Liver (tissue), 8 donors: ENCODE measurements at regions not wholly inside any gene's neighbourhood (a gene's known extent, or its start where the extent isn't known, plus 50 kb on each side); places are given as distances from the start of the nearest gene placed in this dataset.

ENCODE experiments used
- DNase-seq: peaks from one replicate; pipeline ENCODE4 v3.0.0-alpha.2; 2017; ENCODE audit warnings: low spot score
- H3K27ac ChIP-seq, 2 donors: one replicate each; pipeline ENCODE4 v1.7.0; 2013; ENCODE audit warnings: inconsistent platforms in 2 of 2, low read length in 2 of 2, control low read depth in 1 of 2, low read depth in 1 of 2, mild to moderate bottlenecking in 1 of 2
- H3K27me3 ChIP-seq, 4 donors: one replicate each; pipeline versions ENCODE4 v1.6.1 to v1.7.0; 2013; ENCODE audit warnings: low read length in 3 of 4, inconsistent platforms in 1 of 4, mild to moderate bottlenecking in 1 of 4, moderate library complexity in 1 of 4; ENCODE audit not compliant: control insufficient read depth in 4 of 4, insufficient read depth in 4 of 4
- H3K36me3 ChIP-seq, 4 donors: one replicate each; pipeline versions ENCODE4 v1.6.1 to v1.7.0; 2013; ENCODE audit warnings: low read length in 3 of 4, mild to moderate bottlenecking in 3 of 4, low read depth in 1 of 4, moderate library complexity in 1 of 4; ENCODE audit not compliant: control insufficient read depth in 4 of 4, insufficient read depth in 3 of 4
- H3K4me1 ChIP-seq, 4 donors: one replicate each; pipeline versions ENCODE4 v1.6.1 to v1.7.0; 2013; ENCODE audit warnings: low read length in 3 of 4, mild to moderate bottlenecking in 3 of 4, moderate library complexity in 1 of 4; ENCODE audit not compliant: control insufficient read depth in 4 of 4, insufficient read depth in 4 of 4
- H3K4me3 ChIP-seq, 3 donors: one replicate each; pipeline versions ENCODE4 v1.6.1 to v1.7.0; 2013; ENCODE audit warnings: low read length in 3 of 3, control low read depth in 1 of 3, low read depth in 1 of 3, mild to moderate bottlenecking in 1 of 3
- H3K9ac ChIP-seq, 2 donors: one replicate each; pipeline ENCODE4 v1.7.0; 2013; ENCODE audit warnings: low read length in 2 of 2, mild to moderate bottlenecking in 2 of 2, moderate library complexity in 2 of 2, control low read depth in 1 of 2, low read depth in 1 of 2
- H3K9me3 ChIP-seq, 4 donors: one replicate each; pipeline versions ENCODE4 v1.6.1 to v1.7.0; 2013; ENCODE audit warnings: low read length in 3 of 4; ENCODE audit not compliant: control insufficient read depth in 4 of 4
- CTCF ChIP-seq: fragments of 150-350 bp; IDR thresholded peaks from 2 replicates; pipeline ENCODE4 v1.5.1; 2017; ENCODE audit warnings: improper control_type of control experiment, low read depth, low read length; ENCODE audit not compliant: missing input control
- EGR1 ChIP-seq, 2 donors: IDR thresholded peaks; 2 replicates each; pipeline ENCODE4 v1.6.1; 2016 to 2018; ENCODE audit warnings: antibody characterized with exemption in 2 of 2, low read depth in 2 of 2
- FOXA1 ChIP-seq: IDR thresholded peaks from 2 replicates; pipeline ENCODE4 v1.6.1; 2016; ENCODE audit warnings: antibody characterized with exemption
- FOXA2 ChIP-seq: IDR thresholded peaks from 2 replicates; pipeline ENCODE4 v1.6.1; 2016; ENCODE audit warnings: antibody characterized with exemption
- GABPA ChIP-seq, 2 donors: IDR thresholded peaks in 1 of 2; conservative IDR thresholded peaks in 1 of 2; 2 replicates each; pipeline ENCODE4 v1.6.1; 2016; ENCODE audit warnings: antibody characterized with exemption in 2 of 2, mild to moderate bottlenecking in 1 of 2, moderate library complexity in 1 of 2
- HNF4A ChIP-seq, 2 donors: conservative IDR thresholded peaks; 2 replicates each; pipeline ENCODE4 v1.6.1; 2016; ENCODE audit warnings: antibody characterized with exemption in 2 of 2, mild to moderate bottlenecking in 2 of 2
- HNF4G ChIP-seq: IDR thresholded peaks from 2 replicates; pipeline ENCODE4 v1.6.1; 2016; ENCODE audit warnings: antibody characterized with exemption
- NR2F2 ChIP-seq: IDR thresholded peaks from 2 replicates; pipeline ENCODE4 v1.6.1; 2016; ENCODE audit warnings: antibody characterized with exemption
- SP1 ChIP-seq: IDR thresholded peaks from 2 replicates; pipeline ENCODE4 v1.6.1; 2018; ENCODE audit warnings: antibody characterized with exemption, mild to moderate bottlenecking
- TAF1 ChIP-seq: conservative IDR thresholded peaks from 2 replicates; pipeline ENCODE4 v1.6.1; 2016; ENCODE audit warnings: antibody characterized with exemption, mild to moderate bottlenecking
- YY1 ChIP-seq: IDR thresholded peaks from 2 replicates; pipeline ENCODE4 v1.6.1; 2016; ENCODE audit warnings: antibody characterized with exemption, mild to moderate bottlenecking
- ZBTB33 ChIP-seq: IDR thresholded peaks from 2 replicates; pipeline ENCODE4 v1.6.1; 2016; ENCODE audit warnings: antibody characterized with exemption
- WGBS: extraction: QIAGEN DNeasy Blood & Tissue Kit; methylation state at CpG from one replicate; pipeline ENCODE4 v1.1.7; 2013; 5-methylcytosine and 5-hydroxymethylcytosine counted together
- TF ChIP-seq, protein P1 (sequence below): IDR thresholded peaks from 2 replicates; pipeline ENCODE4 v1.6.1; 2016; ENCODE audit warnings: antibody characterized with exemption, mild to moderate bottlenecking
- TF ChIP-seq, protein P2 (sequence below): IDR thresholded peaks from 2 replicates; pipeline ENCODE4 v1.6.1; 2016; ENCODE audit warnings: antibody characterized with exemption
- donor health status: healthy.
- donor health status: healthy.
- donor health status: healthy.
- donor health status: healthy.
- donor health status: healthy.

DNA sequence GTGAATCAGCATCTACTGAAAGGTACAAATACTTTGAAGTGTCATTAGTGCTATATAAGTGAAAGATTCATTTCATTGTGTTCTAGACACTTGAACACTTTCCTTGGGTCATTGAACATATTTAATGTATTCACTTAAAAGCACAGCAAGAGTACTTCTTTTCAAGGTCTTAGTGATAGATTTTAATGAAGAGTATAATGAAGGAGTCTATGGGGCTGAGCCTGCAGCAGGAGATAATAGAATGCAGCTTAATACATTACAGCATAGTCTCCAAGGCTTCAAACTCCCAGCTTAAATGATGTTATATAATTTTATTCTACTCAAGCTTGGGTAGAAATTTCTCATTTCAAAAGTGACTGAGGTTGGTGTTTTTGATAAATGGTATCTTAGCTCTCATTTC lies 66.1 kb upstream of the VEGFC start:
- DNase-seq = no peak
- no peaks in the 10 kb centered on the region for H3K9me3 ChIP-seq
- H3K36me3 ChIP-seq = no peaks in the 10 kb centered on the region
- H3K27me3 ChIP-seq = no peaks in the 10 kb centered on the region
- TF ChIP-seq YY1 (no peak), FOXA1 (no peak), ZBTB33 (no peak), NR2F2 (no peak), CTCF (no peak), HNF4G (no peak)
- TF ChIP-seq, protein P1, sequence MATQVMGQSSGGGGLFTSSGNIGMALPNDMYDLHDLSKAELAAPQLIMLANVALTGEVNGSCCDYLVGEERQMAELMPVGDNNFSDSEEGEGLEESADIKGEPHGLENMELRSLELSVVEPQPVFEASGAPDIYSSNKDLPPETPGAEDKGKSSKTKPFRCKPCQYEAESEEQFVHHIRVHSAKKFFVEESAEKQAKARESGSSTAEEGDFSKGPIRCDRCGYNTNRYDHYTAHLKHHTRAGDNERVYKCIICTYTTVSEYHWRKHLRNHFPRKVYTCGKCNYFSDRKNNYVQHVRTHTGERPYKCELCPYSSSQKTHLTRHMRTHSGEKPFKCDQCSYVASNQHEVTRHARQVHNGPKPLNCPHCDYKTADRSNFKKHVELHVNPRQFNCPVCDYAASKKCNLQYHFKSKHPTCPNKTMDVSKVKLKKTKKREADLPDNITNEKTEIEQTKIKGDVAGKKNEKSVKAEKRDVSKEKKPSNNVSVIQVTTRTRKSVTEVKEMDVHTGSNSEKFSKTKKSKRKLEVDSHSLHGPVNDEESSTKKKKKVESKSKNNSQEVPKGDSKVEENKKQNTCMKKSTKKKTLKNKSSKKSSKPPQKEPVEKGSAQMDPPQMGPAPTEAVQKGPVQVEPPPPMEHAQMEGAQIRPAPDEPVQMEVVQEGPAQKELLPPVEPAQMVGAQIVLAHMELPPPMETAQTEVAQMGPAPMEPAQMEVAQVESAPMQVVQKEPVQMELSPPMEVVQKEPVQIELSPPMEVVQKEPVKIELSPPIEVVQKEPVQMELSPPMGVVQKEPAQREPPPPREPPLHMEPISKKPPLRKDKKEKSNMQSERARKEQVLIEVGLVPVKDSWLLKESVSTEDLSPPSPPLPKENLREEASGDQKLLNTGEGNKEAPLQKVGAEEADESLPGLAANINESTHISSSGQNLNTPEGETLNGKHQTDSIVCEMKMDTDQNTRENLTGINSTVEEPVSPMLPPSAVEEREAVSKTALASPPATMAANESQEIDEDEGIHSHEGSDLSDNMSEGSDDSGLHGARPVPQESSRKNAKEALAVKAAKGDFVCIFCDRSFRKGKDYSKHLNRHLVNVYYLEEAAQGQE = no peak
- TF ChIP-seq, protein P2, sequence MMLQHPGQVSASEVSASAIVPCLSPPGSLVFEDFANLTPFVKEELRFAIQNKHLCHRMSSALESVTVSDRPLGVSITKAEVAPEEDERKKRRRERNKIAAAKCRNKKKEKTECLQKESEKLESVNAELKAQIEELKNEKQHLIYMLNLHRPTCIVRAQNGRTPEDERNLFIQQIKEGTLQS = no peak
- no peak overlapping the region for H3K4me3 ChIP-seq
- H3K27ac ChIP-seq = no peak overlapping the region
- H3K4me1 ChIP-seq = no peaks in the 10 kb centered on the region
- H3K9ac ChIP-seq = no peak overlapping the region

DNA sequence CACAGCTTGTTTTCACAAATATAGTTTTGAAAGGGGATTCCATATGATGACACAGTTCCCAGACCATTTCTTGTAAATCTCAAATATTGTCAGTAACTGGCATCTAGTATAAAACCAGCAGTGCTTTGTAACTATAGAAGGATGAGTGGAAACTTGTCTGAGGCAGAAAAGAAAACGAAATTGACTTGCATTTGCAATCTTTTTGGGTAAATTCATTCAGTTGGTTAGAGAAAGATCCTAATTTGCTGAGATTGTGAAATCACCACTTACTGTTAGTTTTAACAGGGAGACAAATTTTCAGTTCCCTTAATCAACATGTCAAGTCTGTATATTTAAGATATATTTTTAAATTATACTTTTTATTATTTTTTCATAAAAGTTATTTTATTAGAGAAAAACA lies 71.5 kb upstream of the VEGFC start:
- Histone ChIP-seq H3K4me3 (no peak overlapping the region), H3K9me3 (no peaks in the 10 kb centered on the region), H3K9ac (no peak overlapping the region), H3K27ac (no peak overlapping the region), H3K4me1 (no peaks in the 10 kb centered on the region), H3K36me3 (no peaks in the 10 kb centered on the region), H3K27me3 (no peaks in the 10 kb centered on the region)
- TF ChIP-seq YY1 (no peak), FOXA2 (no peak), HNF4A (conservative IDR thresholded peaks at IDR 0.05) (no peak), TAF1 (no peak), NR2F2 (no peak), GABPA (IDR thresholded peaks at IDR 0.05 in 1 of 2, conservative IDR thresholded peaks at IDR 0.05 in 1 of 2) (no peak), FOXA1 (no peak), SP1 (no peak), EGR1 (IDR thresholded peaks at IDR 0.05; ENCODE audit: low read depth in 2 of 2) (no peak)
- TF ChIP-seq, protein P2 = no peak
- TF ChIP-seq, protein P1 = no peak
- WGBS = 7% methylated on average over 1 of the region's 1 CpG
- DNase-seq = no peak
